ENCODE measurements at regions not wholly inside any gene's neighbourhood (a gene's known extent, or its start where the extent isn't known, plus 50 kb on each side); places are given as distances from the start of the nearest gene placed in this dataset.

GRCh38 chr5:175235251-175235960, 208.6 kb downstream of the DRD1 start:
- H3K9ac ChIP-seq (ENCODE audit: low read depth in 1 of 2, low read length in 2 of 2), result no peak overlapping the region
- H3K27ac ChIP-seq (ENCODE audit: low read depth in 2 of 2, low read length in 2 of 2), result no peak overlapping the region
- H3K36me3 ChIP-seq (ENCODE audit: control insufficient read depth in 2 of 2, insufficient read depth in 2 of 2, low read length in 2 of 2), result no peaks in the 10 kb centered on the region
- H3K4me1 ChIP-seq (ENCODE audit: control insufficient read depth in 2 of 2, insufficient read depth in 2 of 2, low read length in 2 of 2), result no peaks in the 10 kb centered on the region
- H3K9me3 ChIP-seq (ENCODE audit: control insufficient read depth in 2 of 2, low read length in 2 of 2), result no peaks in the 10 kb centered on the region
- H3K27me3 ChIP-seq (ENCODE audit: control insufficient read depth in 2 of 2, insufficient read depth in 2 of 2, low read length in 2 of 2), result no peaks in the 10 kb centered on the region
- no peak overlapping the region for H3K4me3 ChIP-seq (ENCODE audit: low read length in 2 of 2)

GRCh38 chr5:175230299-175230698, 213.7 kb downstream of the DRD1 start:
- no peak overlapping the region for H3K4me3 ChIP-seq (ENCODE audit: low read length in 2 of 2)
- H3K27me3 ChIP-seq (ENCODE audit: control insufficient read depth in 2 of 2, insufficient read depth in 2 of 2, low read length in 2 of 2), result no peaks in the 10 kb centered on the region
- H3K9me3 ChIP-seq (ENCODE audit: control insufficient read depth in 2 of 2, low read length in 2 of 2), result no peaks in the 10 kb centered on the region
- no peaks in the 10 kb centered on the region for H3K4me1 ChIP-seq (ENCODE audit: control insufficient read depth in 2 of 2, insufficient read depth in 2 of 2, low read length in 2 of 2)
- no peaks in the 10 kb centered on the region for H3K36me3 ChIP-seq (ENCODE audit: control insufficient read depth in 2 of 2, insufficient read depth in 2 of 2, low read length in 2 of 2)
- H3K27ac ChIP-seq (ENCODE audit: low read depth in 2 of 2, low read length in 2 of 2), result no peak overlapping the region
- no peak overlapping the region for H3K9ac ChIP-seq (ENCODE audit: low read depth in 1 of 2, low read length in 2 of 2)

GRCh38 chr5:175226506-175226905, 217.5 kb downstream of the DRD1 start:
- Histone ChIP-seq H3K4me1 (ENCODE audit: control insufficient read depth in 2 of 2, insufficient read depth in 2 of 2, low read length in 2 of 2) (no peaks in the 10 kb centered on the region), H3K9me3 (ENCODE audit: control insufficient read depth in 2 of 2, low read length in 2 of 2) (no peaks in the 10 kb centered on the region), H3K27ac (ENCODE audit: low read depth in 2 of 2, low read length in 2 of 2) (no peak overlapping the region), H3K36me3 (ENCODE audit: control insufficient read depth in 2 of 2, insufficient read depth in 2 of 2, low read length in 2 of 2) (no peaks in the 10 kb centered on the region), H3K27me3 (ENCODE audit: control insufficient read depth in 2 of 2, insufficient read depth in 2 of 2, low read length in 2 of 2) (no peaks in the 10 kb centered on the region), H3K4me3 (ENCODE audit: low read length in 2 of 2) (no peak overlapping the region), H3K9ac (ENCODE audit: low read depth in 1 of 2, low read length in 2 of 2) (no peak overlapping the region)

DNA sequence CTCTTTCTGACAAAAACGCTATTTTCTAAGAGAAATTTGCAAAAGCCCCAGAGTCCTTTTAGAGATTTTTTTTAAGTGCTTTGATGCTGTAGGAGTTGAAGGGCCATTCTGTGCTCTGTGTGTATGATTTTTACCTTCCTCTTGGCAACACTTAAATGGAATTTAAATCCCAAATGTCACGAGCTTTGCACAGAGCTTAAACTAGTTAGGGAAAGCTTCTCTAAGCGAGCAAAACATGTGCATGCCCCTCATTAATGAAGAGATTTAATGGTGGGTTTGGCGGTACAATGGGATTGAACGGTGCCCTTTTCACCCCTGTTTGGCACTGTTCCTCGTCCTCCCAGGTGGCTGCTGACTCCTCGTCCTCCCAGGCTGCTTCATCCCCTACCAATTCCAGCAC, 220.7 kb downstream of the DRD1 start:
- Histone ChIP-seq H3K4me3 (ENCODE audit: low read length in 2 of 2) (no peak overlapping the region), H3K9me3 (ENCODE audit: control insufficient read depth in 2 of 2, low read length in 2 of 2) (no peaks in the 10 kb centered on the region), H3K4me1 (ENCODE audit: control insufficient read depth in 2 of 2, insufficient read depth in 2 of 2, low read length in 2 of 2) (no peaks in the 10 kb centered on the region), H3K9ac (ENCODE audit: low read depth in 1 of 2, low read length in 2 of 2) (no peak overlapping the region), H3K36me3 (ENCODE audit: control insufficient read depth in 2 of 2, insufficient read depth in 2 of 2, low read length in 2 of 2) (no peaks in the 10 kb centered on the region), H3K27ac (ENCODE audit: low read depth in 2 of 2, low read length in 2 of 2) (no peak overlapping the region), H3K27me3 (ENCODE audit: control insufficient read depth in 2 of 2, insufficient read depth in 2 of 2, low read length in 2 of 2) (no peaks in the 10 kb centered on the region)

DNA sequence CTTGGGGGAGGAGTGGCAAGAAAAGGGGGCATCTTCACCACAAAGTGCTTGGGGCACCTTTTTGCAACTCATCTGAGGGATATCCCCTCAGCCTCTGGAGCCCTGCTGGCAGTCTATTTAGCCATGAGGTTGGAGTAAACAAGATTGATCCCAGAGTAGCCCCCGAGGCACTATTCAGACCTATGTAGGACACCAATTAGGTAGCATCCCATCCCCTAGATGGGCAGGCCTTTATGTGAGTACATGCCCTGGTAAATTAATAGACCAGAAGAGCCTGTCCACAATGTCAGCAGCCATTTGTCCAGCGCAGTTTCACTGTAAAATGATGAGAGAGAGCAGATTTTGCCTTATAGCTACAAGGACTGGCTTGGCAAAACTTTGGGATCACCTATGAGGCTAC, 221.4 kb downstream of the DRD1 start:
- H3K36me3 ChIP-seq (ENCODE audit: control insufficient read depth in 2 of 2, insufficient read depth in 2 of 2, low read length in 2 of 2), result no peaks in the 10 kb centered on the region
- H3K9ac ChIP-seq (ENCODE audit: low read depth in 1 of 2, low read length in 2 of 2), result no peak overlapping the region
- H3K9me3 ChIP-seq (ENCODE audit: control insufficient read depth in 2 of 2, low read length in 2 of 2), result no peaks in the 10 kb centered on the region
- no peaks in the 10 kb centered on the region for H3K4me1 ChIP-seq (ENCODE audit: control insufficient read depth in 2 of 2, insufficient read depth in 2 of 2, low read length in 2 of 2)
- H3K4me3 ChIP-seq (ENCODE audit: low read length in 2 of 2), result no peak overlapping the region
- H3K27ac ChIP-seq (ENCODE audit: low read depth in 2 of 2, low read length in 2 of 2), result no peak overlapping the region
- no peaks in the 10 kb centered on the region for H3K27me3 ChIP-seq (ENCODE audit: control insufficient read depth in 2 of 2, insufficient read depth in 2 of 2, low read length in 2 of 2)

GRCh38 chr5:175220549-175220948, 223.4 kb downstream of the DRD1 start:
- Histone ChIP-seq H3K27ac (ENCODE audit: low read depth in 2 of 2, low read length in 2 of 2) (no peak overlapping the region), H3K9ac (ENCODE audit: low read depth in 1 of 2, low read length in 2 of 2) (no peak overlapping the region)

GRCh38 chr5:175219366-175219765, 224.6 kb downstream of the DRD1 start:
- Histone ChIP-seq H3K27ac (ENCODE audit: low read depth in 2 of 2, low read length in 2 of 2) (no peak overlapping the region), H3K4me1 (ENCODE audit: control insufficient read depth in 2 of 2, insufficient read depth in 2 of 2, low read length in 2 of 2) (no peaks in the 10 kb centered on the region), H3K9me3 (ENCODE audit: control insufficient read depth in 2 of 2, low read length in 2 of 2) (no peaks in the 10 kb centered on the region), H3K27me3 (ENCODE audit: control insufficient read depth in 2 of 2, insufficient read depth in 2 of 2, low read length in 2 of 2) (no peaks in the 10 kb centered on the region), H3K4me3 (ENCODE audit: low read length in 2 of 2) (no peak overlapping the region), H3K36me3 (ENCODE audit: control insufficient read depth in 2 of 2, insufficient read depth in 2 of 2, low read length in 2 of 2) (no peaks in the 10 kb centered on the region), H3K9ac (ENCODE audit: low read depth in 1 of 2, low read length in 2 of 2) (no peak overlapping the region)

More at GRCh38 chr5:175220549-175220948, 223.4 kb downstream of the DRD1 start:
- no peaks in the 10 kb centered on the region for H3K4me1 ChIP-seq (ENCODE audit: control insufficient read depth in 2 of 2, insufficient read depth in 2 of 2, low read length in 2 of 2)
- H3K27me3 ChIP-seq (ENCODE audit: control insufficient read depth in 2 of 2, insufficient read depth in 2 of 2, low read length in 2 of 2), result no peaks in the 10 kb centered on the region
- no peaks in the 10 kb centered on the region for H3K36me3 ChIP-seq (ENCODE audit: control insufficient read depth in 2 of 2, insufficient read depth in 2 of 2, low read length in 2 of 2)
- no peaks in the 10 kb centered on the region for H3K9me3 ChIP-seq (ENCODE audit: control insufficient read depth in 2 of 2, low read length in 2 of 2)
- H3K4me3 ChIP-seq (ENCODE audit: low read length in 2 of 2), result no peak overlapping the region

GRCh38 chr5:175216991-175217390, 227.0 kb downstream of the DRD1 start:
- Histone ChIP-seq H3K9ac (ENCODE audit: low read depth in 1 of 2, low read length in 2 of 2) (no peak overlapping the region), H3K9me3 (ENCODE audit: control insufficient read depth in 2 of 2, low read length in 2 of 2) (no peaks in the 10 kb centered on the region), H3K4me1 (ENCODE audit: control insufficient read depth in 2 of 2, insufficient read depth in 2 of 2, low read length in 2 of 2) (no peaks in the 10 kb centered on the region), H3K27ac (ENCODE audit: low read depth in 2 of 2, low read length in 2 of 2) (no peak overlapping the region), H3K4me3 (ENCODE audit: low read length in 2 of 2) (no peak overlapping the region), H3K27me3 (ENCODE audit: control insufficient read depth in 2 of 2, insufficient read depth in 2 of 2, low read length in 2 of 2) (no peaks in the 10 kb centered on the region), H3K36me3 (ENCODE audit: control insufficient read depth in 2 of 2, insufficient read depth in 2 of 2, low read length in 2 of 2) (no peaks in the 10 kb centered on the region)

GRCh38 chr5:175215906-175216305, 228.1 kb downstream of the DRD1 start:
- Histone ChIP-seq H3K9me3 (ENCODE audit: control insufficient read depth in 2 of 2, low read length in 2 of 2) (no peaks in the 10 kb centered on the region), H3K4me1 (ENCODE audit: control insufficient read depth in 2 of 2, insufficient read depth in 2 of 2, low read length in 2 of 2) (no peaks in the 10 kb centered on the region), H3K27ac (ENCODE audit: low read depth in 2 of 2, low read length in 2 of 2) (no peak overlapping the region), H3K4me3 (ENCODE audit: low read length in 2 of 2) (no peak overlapping the region), H3K36me3 (ENCODE audit: control insufficient read depth in 2 of 2, insufficient read depth in 2 of 2, low read length in 2 of 2) (no peaks in the 10 kb centered on the region), H3K9ac (ENCODE audit: low read depth in 1 of 2, low read length in 2 of 2) (no peak overlapping the region), H3K27me3 (ENCODE audit: control insufficient read depth in 2 of 2, insufficient read depth in 2 of 2, low read length in 2 of 2) (no peaks in the 10 kb centered on the region)

DNA sequence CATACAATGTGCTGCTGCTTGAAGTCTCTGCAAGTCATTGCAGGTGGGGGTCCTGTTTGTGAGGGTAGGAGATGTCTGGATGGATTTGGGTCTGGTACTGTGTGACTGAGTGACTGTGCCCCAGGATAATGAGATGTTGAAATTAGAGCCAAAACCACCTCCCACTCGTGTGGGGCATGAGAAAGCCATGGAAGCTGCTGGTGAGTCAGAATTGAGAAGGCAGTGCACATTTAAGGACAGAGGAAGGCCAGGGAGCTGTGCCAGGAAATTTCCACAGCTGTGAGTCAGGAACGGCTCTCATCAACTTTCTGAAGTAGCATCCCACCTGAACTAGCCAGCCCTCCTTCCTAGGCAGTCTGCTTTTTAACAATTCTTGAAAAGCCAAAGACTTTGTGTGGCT, 229.8 kb downstream of the DRD1 start:
- Histone ChIP-seq H3K9ac (ENCODE audit: low read depth in 1 of 2, low read length in 2 of 2) (no peak overlapping the region), H3K27me3 (ENCODE audit: control insufficient read depth in 2 of 2, insufficient read depth in 2 of 2, low read length in 2 of 2) (no peaks in the 10 kb centered on the region), H3K9me3 (ENCODE audit: control insufficient read depth in 2 of 2, low read length in 2 of 2) (no peaks in the 10 kb centered on the region), H3K27ac (ENCODE audit: low read depth in 2 of 2, low read length in 2 of 2) (no peak overlapping the region), H3K4me3 (ENCODE audit: low read length in 2 of 2) (no peak overlapping the region), H3K4me1 (ENCODE audit: control insufficient read depth in 2 of 2, insufficient read depth in 2 of 2, low read length in 2 of 2) (no peaks in the 10 kb centered on the region), H3K36me3 (ENCODE audit: control insufficient read depth in 2 of 2, insufficient read depth in 2 of 2, low read length in 2 of 2) (no peaks in the 10 kb centered on the region)
